HCT116 (cell line): ENCODE measurements at regions not wholly inside any gene's neighbourhood (a gene's known extent, or its start where the extent isn't known, plus 50 kb on each side); places are given as distances from the start of the nearest gene placed in this dataset.

Experiments
- CTCF ChIP-seq, 3 experiments: fragments of 200-600 bp in 1 of 3; sonication (generic) in 1 of 3; IDR thresholded peaks in 2 of 3; conservative IDR thresholded peaks in 1 of 3; 2 replicates each; pipeline ENCODE4 v1.5.1; 2012 to 2017; ENCODE audit warnings: low read depth in 2 of 3, low read length in 2 of 3, antibody characterized with exemption in 1 of 3, borderline replicate concordance in 1 of 3, control low read depth in 1 of 3, mild to moderate bottlenecking in 1 of 3, mixed read lengths in 1 of 3, mixed run types in 1 of 3, moderate library complexity in 1 of 3; ENCODE audit not compliant: insufficient read depth in 1 of 3
- EGR1 ChIP-seq: IDR thresholded peaks from 2 replicates; pipeline ENCODE4 v1.6.1; 2012; ENCODE audit warnings: low read depth
- ELF1 ChIP-seq: IDR thresholded peaks from 2 replicates; pipeline ENCODE4 v1.6.1; 2012; ENCODE audit warnings: low read depth, borderline replicate concordance
- EZH2 ChIP-seq: fragments of 200-600 bp; sonication (generic); IDR thresholded peaks from 2 replicates; pipeline ENCODE4 v1.6.1; 2017; ENCODE audit warnings: antibody characterized with exemption, mixed run types
- JUND ChIP-seq: IDR thresholded peaks from 2 replicates; pipeline ENCODE4 v1.6.1; 2012
- POLR2A ChIP-seq: IDR thresholded peaks from 2 replicates; pipeline ENCODE4 v1.7.0; 2011; ENCODE audit warnings: borderline replicate concordance; ENCODE audit not compliant: insufficient read depth, insufficient read length; ENCODE audit errors: extremely low read depth
- REST ChIP-seq: IDR thresholded peaks from 2 replicates; pipeline ENCODE4 v1.6.1; 2012; ENCODE audit warnings: low read depth
- SP1 ChIP-seq: IDR thresholded peaks from 2 replicates; pipeline ENCODE4 v1.6.1; 2012; ENCODE audit warnings: low read depth
- YY1 ChIP-seq: IDR thresholded peaks from 2 replicates; pipeline ENCODE4 v1.6.1; 2011; ENCODE audit warnings: low read length, low read depth, moderate library complexity, mild to moderate bottlenecking; ENCODE audit not compliant: insufficient replicate concordance; ENCODE audit errors: extremely low read depth

GRCh38 chr10:89937494-89937893, 236.1 kb downstream of the KIF20B start:
- TF ChIP-seq CTCF (IDR thresholded peaks at IDR 0.05 in 2 of 3, conservative IDR thresholded peaks at IDR 0.05 in 1 of 3; ENCODE audit: borderline replicate concordance in 1 of 3, insufficient read depth in 1 of 3, low read depth in 2 of 3, low read length in 2 of 3) = no peak
- TF ChIP-seq EGR1 = no peak
- no peak for TF ChIP-seq YY1
- no peak for TF ChIP-seq ELF1
- TF ChIP-seq EZH2 = no peak
- no peak for TF ChIP-seq JUND
- no peak for TF ChIP-seq SP1
- TF ChIP-seq POLR2A = no peak
- TF ChIP-seq REST = no peak
